ENCODE measurements at regions not wholly inside any gene's neighbourhood (a gene's known extent, or its start where the extent isn't known, plus 50 kb on each side); places are given as distances from the start of the nearest gene placed in this dataset.

GRCh38 chr4:128341634-128342033 is 54.0 kb upstream of the PGRMC2 start:
- TF ChIP-seq CTCF (IDR thresholded peaks at IDR 0.05; ENCODE audit: low read length): no peak; the same call in 1 of the 2 replicates
- TF ChIP-seq EZH2 (IDR thresholded peaks at IDR 0.05; ENCODE audit: borderline replicate concordance, low read length): no peak
